ENCODE measurements at regions not wholly inside any gene's neighbourhood (a gene's known extent, or its start where the extent isn't known, plus 50 kb on each side); places are given as distances from the start of the nearest gene placed in this dataset.
"Not testable (repeated sequence)": the region's sequence is repeated elsewhere in the genome, so short reads cannot be mapped to it uniquely, and the experiment has no call there.

- DNase-seq, result no peak
Observed at GRCh38 chr6:112401083-112401482, 54.0 kb downstream of the RFPL4B start.

- no peak for DNase-seq
Observed at GRCh38 chr6:112407101-112407590, 60.0 kb downstream of the RFPL4B start.

- no peak for DNase-seq
Observed at GRCh38 chr6:112408522-112408921, 61.4 kb downstream of the RFPL4B start.

GRCh38 chr6:112409311-112409710, 62.2 kb downstream of the RFPL4B start:
- no peak for DNase-seq

GRCh38 chr6:112413780-112414179, 66.7 kb downstream of the RFPL4B start:
- DNase-seq, result no peak

- DNase-seq, result no peak
Observed at GRCh38 chr6:112415366-112415765, 68.2 kb downstream of the RFPL4B start.

GRCh38 chr6:112416866-112417265, 69.7 kb downstream of the RFPL4B start:
- DNase-seq, result no peak

GRCh38 chr6:112427011-112427410, 79.9 kb downstream of the RFPL4B start:
- DNase-seq, result not testable (repeated sequence)

GRCh38 chr6:112427499-112427898, 80.4 kb downstream of the RFPL4B start:
- no peak for DNase-seq

GRCh38 chr6:112428477-112428876, 81.3 kb downstream of the RFPL4B start:
- no peak for DNase-seq

GRCh38 chr6:112429226-112429625, 82.1 kb downstream of the RFPL4B start:
- DNase-seq, result no peak

GRCh38 chr6:112431803-112432202, 84.7 kb downstream of the RFPL4B start:
- DNase-seq, result no peak

GRCh38 chr6:112432853-112433252, 85.7 kb downstream of the RFPL4B start:
- DNase-seq, result no peak

- no peak for DNase-seq
Observed at GRCh38 chr6:112433457-112433856, 86.3 kb downstream of the RFPL4B start.

- DNase-seq, result no peak
Observed at GRCh38 chr6:112434896-112435435, 87.8 kb downstream of the RFPL4B start.

- DNase-seq, result no peak
Observed at GRCh38 chr6:112437058-112437457, 89.9 kb downstream of the RFPL4B start.

- no peak for DNase-seq
Observed at GRCh38 chr6:112439010-112439409, 91.9 kb downstream of the RFPL4B start.

- DNase-seq, result no peak
Observed at GRCh38 chr6:112439432-112439831, 92.3 kb downstream of the RFPL4B start.

- DNase-seq, result no peak
Observed at GRCh38 chr6:112441607-112442006, 94.5 kb downstream of the RFPL4B start.

- no peak for DNase-seq
Observed at GRCh38 chr6:112443179-112444065, 96.3 kb downstream of the RFPL4B start.

GRCh38 chr6:112448786-112449185, 101.7 kb downstream of the RFPL4B start:
- not testable (repeated sequence) for DNase-seq

- no peak for DNase-seq
Observed at GRCh38 chr6:112450663-112451062, 103.5 kb downstream of the RFPL4B start.

GRCh38 chr6:112457886-112458285, 110.8 kb downstream of the RFPL4B start:
- DNase-seq, result no peak

- no peak for DNase-seq
Observed at GRCh38 chr6:112459758-112460304, 112.7 kb downstream of the RFPL4B start.

Measured in suppressor macrophage treated with lipopolysaccharide for 4 hours (primary cell).